Natural killer cell (primary cell): ENCODE measurements at regions not wholly inside any gene's neighbourhood (a gene's known extent, or its start where the extent isn't known, plus 50 kb on each side); places are given as distances from the start of the nearest gene placed in this dataset.

Experiments
- ATAC-seq, 3 donors: fragments of 150-1000 bp in 2 of 3; fragments of 200-7000 bp in 1 of 3; cut with Tn5 transposase; 1 replicate in 1 of 3; 2 replicates in 2 of 3; pipeline ENCODE4 v1.10.0; 2021; ENCODE audit warnings: mild to moderate bottlenecking in 2 of 3, moderate library complexity in 2 of 3
- DNase-seq, 2 donors: peaks; one replicate each; pipeline versions ENCODE4 v3.0.0 to v3.0.0-alpha.2; 2013 to 2021; ENCODE audit warnings: mixed read lengths in 1 of 2
- H3K27ac ChIP-seq: one replicate; pipeline ENCODE4 v1.5.1; 2013; ENCODE audit warnings: mild to moderate bottlenecking, low read length
- H3K27me3 ChIP-seq: one replicate; pipeline ENCODE4 v1.6.1; 2013; ENCODE audit warnings: low read length; ENCODE audit not compliant: control insufficient read depth, insufficient read depth
- H3K36me3 ChIP-seq: one replicate; pipeline ENCODE4 v1.6.1; 2013; ENCODE audit warnings: low read length; ENCODE audit not compliant: control insufficient read depth, insufficient read depth
- H3K4me1 ChIP-seq: one replicate; pipeline ENCODE4 v1.6.1; 2013; ENCODE audit warnings: low read length; ENCODE audit not compliant: control insufficient read depth, insufficient read depth
- H3K4me3 ChIP-seq: one replicate; pipeline ENCODE4 v1.5.1; 2013; ENCODE audit warnings: low read length
- H3K9me3 ChIP-seq: one replicate; pipeline ENCODE4 v1.6.1; 2013; ENCODE audit warnings: low read length; ENCODE audit not compliant: control insufficient read depth, insufficient read depth
- H3K27ac Mint-ChIP-seq, 2 donors: one replicate each; pipeline ENCODE4 v1.8.0; 2022; ENCODE audit warnings: mild to moderate bottlenecking in 2 of 2, mixed read lengths in 2 of 2, moderate library complexity in 1 of 2
- H3K27me3 Mint-ChIP-seq, 2 donors: one replicate each; pipeline ENCODE4 v1.8.0; 2022; ENCODE audit warnings: low read depth in 2 of 2, mixed read lengths in 2 of 2
- H3K36me3 Mint-ChIP-seq: one replicate; pipeline ENCODE4 v1.8.0; 2022; ENCODE audit warnings: mixed read lengths
- H3K4me1 Mint-ChIP-seq, 2 donors: one replicate each; pipeline ENCODE4 v1.8.0; 2022; ENCODE audit warnings: mixed read lengths in 2 of 2
- H3K4me3 Mint-ChIP-seq: one replicate; pipeline ENCODE4 v1.8.0; 2022; ENCODE audit warnings: mild to moderate bottlenecking, moderate library complexity, mixed read lengths
- H3K9me3 Mint-ChIP-seq, 2 donors: one replicate each; pipeline ENCODE4 v1.8.0; 2022; ENCODE audit warnings: mixed read lengths in 2 of 2
- WGBS: methylation state at CpG from one replicate; pipeline ENCODE4 v1.1.7; 2013; ENCODE audit warnings: missing lambda C conversion rate; ENCODE audit not compliant: insufficient coverage; 5-methylcytosine and 5-hydroxymethylcytosine counted together
- intact Hi-C: fragments of 100-400 bp; cut with micrococcal nuclease; formaldehyde crosslinking; loops from one replicate; pipeline ENCODE4 v1.14.2; 2022
- TF ChIP-seq, protein P1 (sequence below): fragments of 200-600 bp; IDR thresholded peaks from one replicate; pipeline ENCODE4 v1.8.0; 2022; ENCODE audit warnings: antibody characterized with exemption

DNA sequence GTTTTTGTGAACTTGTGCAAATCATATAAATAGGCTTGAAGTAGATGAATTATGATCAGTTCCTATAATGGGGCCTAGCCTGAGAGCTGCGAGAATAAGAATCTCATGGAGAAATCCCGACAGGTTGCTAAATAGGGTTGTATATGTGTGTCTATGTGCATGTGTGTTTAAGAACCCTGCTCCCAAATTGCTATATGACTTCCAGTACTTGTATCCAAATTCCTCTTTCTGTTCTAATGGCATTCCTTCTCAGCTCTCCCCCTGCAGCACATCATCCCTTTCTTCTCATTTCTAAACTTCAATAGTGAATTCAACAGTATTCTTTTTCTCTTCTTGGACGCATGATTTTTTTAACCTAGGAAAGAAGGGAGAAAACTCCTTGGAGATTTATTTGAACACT is 277.2 kb downstream of the GAS1 start:
- Mint-ChIP-seq H3K4me3 (no peak overlapping the region), H3K36me3 (no peaks in the 10 kb centered on the region), H3K9me3 (no peaks in the 10 kb centered on the region), H3K27me3 (peaks cover 3 to 19% of the 10 kb centered on the region in 2 donors), H3K27ac (no peak overlapping the region), H3K4me1 (peaks cover 15 to 16% of the 10 kb centered on the region in 2 donors)
- DNase-seq (no peak), ATAC-seq (no peak)
- 100% methylated on average over 1 of the region's 3 CpGs for WGBS
- Histone ChIP-seq H3K4me3 (no peak overlapping the region), H3K4me1 (peaks cover 13% of the 10 kb centered on the region), H3K27me3 (no peaks in the 10 kb centered on the region), H3K36me3 (no peaks in the 10 kb centered on the region), H3K9me3 (no peaks in the 10 kb centered on the region), H3K27ac (no peak overlapping the region)
- TF ChIP-seq, protein P1, sequence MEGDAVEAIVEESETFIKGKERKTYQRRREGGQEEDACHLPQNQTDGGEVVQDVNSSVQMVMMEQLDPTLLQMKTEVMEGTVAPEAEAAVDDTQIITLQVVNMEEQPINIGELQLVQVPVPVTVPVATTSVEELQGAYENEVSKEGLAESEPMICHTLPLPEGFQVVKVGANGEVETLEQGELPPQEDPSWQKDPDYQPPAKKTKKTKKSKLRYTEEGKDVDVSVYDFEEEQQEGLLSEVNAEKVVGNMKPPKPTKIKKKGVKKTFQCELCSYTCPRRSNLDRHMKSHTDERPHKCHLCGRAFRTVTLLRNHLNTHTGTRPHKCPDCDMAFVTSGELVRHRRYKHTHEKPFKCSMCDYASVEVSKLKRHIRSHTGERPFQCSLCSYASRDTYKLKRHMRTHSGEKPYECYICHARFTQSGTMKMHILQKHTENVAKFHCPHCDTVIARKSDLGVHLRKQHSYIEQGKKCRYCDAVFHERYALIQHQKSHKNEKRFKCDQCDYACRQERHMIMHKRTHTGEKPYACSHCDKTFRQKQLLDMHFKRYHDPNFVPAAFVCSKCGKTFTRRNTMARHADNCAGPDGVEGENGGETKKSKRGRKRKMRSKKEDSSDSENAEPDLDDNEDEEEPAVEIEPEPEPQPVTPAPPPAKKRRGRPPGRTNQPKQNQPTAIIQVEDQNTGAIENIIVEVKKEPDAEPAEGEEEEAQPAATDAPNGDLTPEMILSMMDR = no peak
- intact Hi-C loops = no loop called here

DNA sequence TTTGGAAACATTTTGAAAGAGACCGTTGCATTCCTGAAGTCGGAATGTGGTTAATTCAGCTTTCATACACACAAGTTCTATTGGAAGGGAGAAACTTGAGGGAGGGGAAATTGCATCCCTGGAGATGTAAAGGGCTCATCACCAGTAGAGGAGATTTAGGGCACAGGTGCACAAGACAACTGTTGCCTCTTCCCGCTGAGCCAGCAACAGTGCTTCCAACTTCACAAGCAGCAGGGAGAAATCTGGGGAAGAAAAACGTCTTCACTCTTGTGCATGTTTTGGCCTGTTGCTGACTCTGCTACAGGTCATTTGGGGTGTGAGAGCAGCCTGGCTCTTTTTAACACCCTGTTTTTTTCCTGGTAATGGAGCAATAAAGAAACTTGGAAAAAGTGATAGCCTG is 277.9 kb downstream of the GAS1 start:
- Mint-ChIP-seq H3K4me3 (no peak overlapping the region), H3K27ac (no peak overlapping the region), H3K36me3 (no peaks in the 10 kb centered on the region), H3K4me1 (peaks cover 15 to 16% of the 10 kb centered on the region in 2 donors), H3K9me3 (no peaks in the 10 kb centered on the region), H3K27me3 (peaks cover 3 to 25% of the 10 kb centered on the region in 2 donors)
- Histone ChIP-seq H3K36me3 (no peaks in the 10 kb centered on the region), H3K27ac (no peak overlapping the region), H3K27me3 (no peaks in the 10 kb centered on the region), H3K4me1 (peaks cover 13% of the 10 kb centered on the region), H3K4me3 (no peak overlapping the region), H3K9me3 (no peaks in the 10 kb centered on the region)
- 86% methylated on average over 4 of the region's 4 CpGs for WGBS
- no peak for DNase-seq
- intact Hi-C loops = no loop called here
- no peak for ATAC-seq
- TF ChIP-seq, protein P1 = no peak

DNA sequence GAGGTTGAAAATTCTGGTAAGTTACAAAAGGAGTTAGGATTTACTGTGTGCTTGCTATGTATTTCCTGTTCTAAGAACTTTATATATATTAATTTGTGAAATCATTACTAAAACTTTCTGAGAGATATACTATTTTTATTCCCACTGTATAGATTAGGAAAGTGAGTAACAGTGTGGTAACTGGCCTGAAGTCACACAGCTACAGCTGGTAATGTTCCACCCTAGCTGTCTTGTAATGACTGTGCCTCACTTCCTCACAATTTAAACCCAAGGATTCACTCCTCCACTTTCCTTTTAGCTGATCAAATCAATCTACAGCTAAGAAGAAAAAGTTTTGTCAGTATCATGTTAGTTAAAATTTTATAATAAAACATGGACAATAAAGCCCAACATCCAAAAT is 278.8 kb downstream of the GAS1 start:
- Mint-ChIP-seq H3K4me3 (no peak overlapping the region), H3K4me1 (peaks cover 15 to 16% of the 10 kb centered on the region in 2 donors), H3K27ac (no peak overlapping the region), H3K36me3 (no peaks in the 10 kb centered on the region), H3K9me3 (no peaks in the 10 kb centered on the region), H3K27me3 (peaks cover 3 to 18% of the 10 kb centered on the region in 2 donors)
- H3K27me3 ChIP-seq = no peaks in the 10 kb centered on the region
- no peaks in the 10 kb centered on the region for H3K9me3 ChIP-seq
- ATAC-seq (no peak), DNase-seq (no peak)
- H3K27ac ChIP-seq = no peak overlapping the region
- H3K36me3 ChIP-seq = no peaks in the 10 kb centered on the region
- TF ChIP-seq, protein P1 = no peak
- no peak overlapping the region for H3K4me3 ChIP-seq
- H3K4me1 ChIP-seq = peaks cover 13% of the 10 kb centered on the region
- intact Hi-C loops = no loop called here

DNA sequence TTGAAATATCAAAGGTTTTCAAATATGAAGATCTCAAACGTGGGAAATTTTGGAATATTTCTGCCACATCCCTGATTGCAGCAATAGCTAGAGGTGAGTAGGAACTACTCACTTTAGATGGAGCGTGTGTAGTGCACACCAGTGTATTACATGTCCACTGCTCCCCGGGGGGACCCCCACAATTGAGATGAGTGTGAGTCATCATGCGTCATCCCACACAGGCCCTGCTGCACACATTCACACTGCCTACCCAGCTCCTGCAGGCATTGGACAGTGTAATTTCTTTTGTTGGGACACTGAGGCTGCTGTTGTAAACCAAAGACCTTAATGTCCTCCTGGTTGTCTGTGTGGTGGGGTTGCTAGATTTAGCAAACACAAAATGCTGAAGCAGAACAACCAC is 280.0 kb downstream of the GAS1 start:
- no peaks in the 10 kb centered on the region for H3K9me3 ChIP-seq
- ATAC-seq = peak in 1 of 3 donors; percentile 24
- no peaks in the 10 kb centered on the region for H3K36me3 ChIP-seq
- no peaks in the 10 kb centered on the region for H3K36me3 Mint-ChIP-seq
- TF ChIP-seq, protein P1 = no peak
- H3K27ac Mint-ChIP-seq = no peak overlapping the region
- 85% methylated on average over 3 of the region's 4 CpGs for WGBS
- no peak overlapping the region for H3K4me3 Mint-ChIP-seq
- peaks cover 3 to 20% of the 10 kb centered on the region in 2 donors for H3K27me3 Mint-ChIP-seq
- DNase-seq = no peak
- intact Hi-C loops = no loop called here
- H3K4me1 ChIP-seq = peaks cover 13% of the 10 kb centered on the region
- H3K9me3 Mint-ChIP-seq = no peaks in the 10 kb centered on the region
- no peaks in the 10 kb centered on the region for H3K27me3 ChIP-seq
- no peak overlapping the region for H3K4me3 ChIP-seq
- H3K4me1 Mint-ChIP-seq = peaks cover 15 to 16% of the 10 kb centered on the region in 2 donors
- no peak overlapping the region for H3K27ac ChIP-seq
